K562 (cell line): ENCODE measurements at regions not wholly inside any gene's neighbourhood (a gene's known extent, or its start where the extent isn't known, plus 50 kb on each side); places are given as distances from the start of the nearest gene placed in this dataset.

Experiments
- ATF7 ChIP-seq: fragments of 450-650 bp; IDR thresholded peaks from 2 replicates; pipeline ENCODE4 v1.7.1; 2014; ENCODE audit warnings: mild to moderate bottlenecking, moderate library complexity
- BACH1 ChIP-seq: fragments of 200-800 bp; sonication (Bioruptor generic); IDR thresholded peaks from 2 replicates; pipeline ENCODE4 v1.6.1; 2016; ENCODE audit warnings: missing genetic modification characterization, missing compliant biosample characterization
- C11orf30 ChIP-seq: fragments of 450-650 bp; IDR thresholded peaks from 2 replicates; pipeline ENCODE4 v1.6.1; 2016; ENCODE audit warnings: low read depth, mild to moderate bottlenecking
- CHD1 ChIP-seq: fragments of 200-600 bp; sonication (generic); IDR thresholded peaks from one replicate; pipeline ENCODE4 v1.6.1; 2012; ENCODE audit warnings: mild to moderate bottlenecking, moderate library complexity, low read length, inconsistent platforms
- CREM ChIP-seq: IDR thresholded peaks from 2 replicates; pipeline ENCODE4 v1.6.1; 2014; ENCODE audit warnings: antibody characterized with exemption, low read depth
- DPF2 ChIP-seq: fragments of 450-650 bp; IDR thresholded peaks from 2 replicates; pipeline ENCODE4 v1.6.1; 2016
- FOSL1 ChIP-seq: fragments of 200-800 bp; sonication (Bioruptor generic); conservative IDR thresholded peaks from 2 replicates; pipeline ENCODE4 v1.6.1; 2016; ENCODE audit warnings: missing genetic modification characterization, missing compliant biosample characterization
- FOXJ2 ChIP-seq: fragments of 200-800 bp; sonication (Bioruptor generic); IDR thresholded peaks from 2 replicates; pipeline ENCODE4 v1.6.1; 2016; ENCODE audit warnings: missing genetic modification characterization, missing compliant biosample characterization
- GABPB2 ChIP-seq: fragments of 250-450 bp; sonication (Bioruptor Pico); conservative IDR thresholded peaks from 2 replicates; pipeline ENCODE4 v1.5.1; 2021; ENCODE audit warnings: mild to moderate bottlenecking
- JUN ChIP-seq, 2 experiments: sonication (generic) in 1 of 2; formaldehyde crosslinking in 1 of 2; IDR thresholded peaks; 2 replicates each; pipeline versions ENCODE4 v1.6.1 to v1.8.0; 2012 to 2022; ENCODE audit warnings: borderline replicate concordance in 2 of 2, mild to moderate bottlenecking in 2 of 2, improper control_type of control experiment in 1 of 2, low read depth in 1 of 2, low read length in 1 of 2, missing genetic modification reagents in 1 of 2
- JUND ChIP-seq, 2 experiments: IDR thresholded peaks; 2 replicates in 1 of 2; 3 replicates in 1 of 2; pipeline ENCODE4 v1.6.1; 2011; ENCODE audit warnings: borderline replicate concordance in 2 of 2, low read depth in 2 of 2, low read length in 2 of 2, improper control_type of control experiment in 1 of 2, missing biosample characterization in 1 of 2, missing genetic modification characterization in 1 of 2, missing genetic modification reagents in 1 of 2
- MAFF ChIP-seq: IDR thresholded peaks from 2 replicates; pipeline ENCODE4 v1.6.1; 2012; ENCODE audit warnings: low read length, improper control_type of control experiment
- MAFG ChIP-seq: fragments of 450-650 bp; conservative IDR thresholded peaks from 2 replicates; pipeline ENCODE4 v1.6.1; 2016; ENCODE audit warnings: missing genetic modification characterization, missing compliant biosample characterization
- MAFK ChIP-seq: IDR thresholded peaks from 2 replicates; pipeline ENCODE4 v1.6.1; 2011; ENCODE audit warnings: low read length, improper control_type of control experiment
- MEIS2 ChIP-seq: fragments of 450-650 bp; IDR thresholded peaks from 2 replicates; pipeline ENCODE4 v1.6.1; 2014; ENCODE audit warnings: mild to moderate bottlenecking; ENCODE audit not compliant: partially characterized antibody
- MXI1 ChIP-seq: IDR thresholded peaks from 2 replicates; pipeline ENCODE4 v1.6.1; 2011; ENCODE audit warnings: low read depth, mild to moderate bottlenecking, improper control_type of control experiment, low read length
- NFE2 ChIP-seq: IDR thresholded peaks from 2 replicates; pipeline ENCODE4 v1.6.1; 2014; ENCODE audit warnings: antibody characterized with exemption, low read depth
- NFE2L1 ChIP-seq: fragments of 450-650 bp; IDR thresholded peaks from 2 replicates; pipeline ENCODE4 v1.6.1; 2016; ENCODE audit warnings: missing genetic modification characterization, low read depth, mild to moderate bottlenecking, missing compliant biosample characterization, moderate library complexity, borderline replicate concordance
- RCOR1 ChIP-seq, 2 experiments: IDR thresholded peaks; 2 replicates each; pipeline ENCODE4 v1.6.1; 2012; ENCODE audit warnings: low read depth in 2 of 2, low read length in 2 of 2, borderline replicate concordance in 1 of 2, improper control_type of control experiment in 1 of 2
- SOX6 ChIP-seq: fragments of 450-650 bp; IDR thresholded peaks from 2 replicates; pipeline ENCODE4 v1.6.1; 2014; ENCODE audit warnings: mild to moderate bottlenecking
- ZKSCAN3 ChIP-seq: fragments of 250-450 bp; sonication (Bioruptor Pico); IDR thresholded peaks from 2 replicates; pipeline ENCODE4 v1.4.0; 2020
- ZNF316 ChIP-seq: fragments of 450-650 bp; IDR thresholded peaks from 2 replicates; pipeline ENCODE4 v1.6.1; 2016
- ZNF644 ChIP-seq: fragments of 200-800 bp; sonication (Bioruptor generic); IDR thresholded peaks from 2 replicates; pipeline ENCODE4 v1.6.1; 2016; ENCODE audit warnings: low read depth, missing genetic modification characterization, missing compliant biosample characterization
- ZNF766 ChIP-seq: fragments of 200-800 bp; sonication (Bioruptor generic); conservative IDR thresholded peaks from 2 replicates; pipeline ENCODE4 v1.6.1; 2016; ENCODE audit warnings: missing genetic modification characterization, missing compliant biosample characterization
- TF ChIP-seq, protein P1 (sequence below): fragments of 450-650 bp; IDR thresholded peaks from 2 replicates; pipeline ENCODE4 v1.6.1; 2017; ENCODE audit warnings: antibody characterized with exemption, mild to moderate bottlenecking
- TF ChIP-seq, protein P2 (sequence below): fragments of 450-650 bp; IDR thresholded peaks from 2 replicates; pipeline ENCODE4 v1.6.1; 2016

DNA sequence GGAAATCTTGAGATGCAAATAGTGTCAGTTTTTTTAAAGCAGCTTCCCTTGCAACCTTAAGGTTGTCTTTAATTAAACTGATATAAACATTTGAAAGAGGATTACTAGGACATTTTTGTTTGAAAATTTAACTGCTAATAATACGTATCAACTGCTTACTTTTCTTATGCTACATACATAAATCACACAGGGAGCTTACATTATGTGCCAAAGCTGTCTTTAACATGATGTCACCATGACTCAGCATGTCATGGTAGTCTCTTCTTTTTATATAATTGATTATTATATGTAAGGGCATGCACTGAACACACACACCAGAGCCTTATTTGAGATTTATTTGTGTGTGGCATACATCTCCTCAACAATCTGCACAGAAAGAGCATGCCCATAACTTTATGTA lies 63.0 kb upstream of the PTHLH start (continued):
- peak; percentile 67 for TF ChIP-seq DPF2
- no peak for TF ChIP-seq GABPB2 (CRISPR knock-in tag)
- TF ChIP-seq MEIS2 = peak; percentile 96
- TF ChIP-seq CHD1 = no peak
- 0 out of 2 replicates have a peak, but pooled peaks have one; percentile 32 for TF ChIP-seq ZNF644 (tag)
- TF ChIP-seq BACH1 (tag) = peak; percentile 96
- no peak for TF ChIP-seq MXI1
- TF ChIP-seq, protein P1, sequence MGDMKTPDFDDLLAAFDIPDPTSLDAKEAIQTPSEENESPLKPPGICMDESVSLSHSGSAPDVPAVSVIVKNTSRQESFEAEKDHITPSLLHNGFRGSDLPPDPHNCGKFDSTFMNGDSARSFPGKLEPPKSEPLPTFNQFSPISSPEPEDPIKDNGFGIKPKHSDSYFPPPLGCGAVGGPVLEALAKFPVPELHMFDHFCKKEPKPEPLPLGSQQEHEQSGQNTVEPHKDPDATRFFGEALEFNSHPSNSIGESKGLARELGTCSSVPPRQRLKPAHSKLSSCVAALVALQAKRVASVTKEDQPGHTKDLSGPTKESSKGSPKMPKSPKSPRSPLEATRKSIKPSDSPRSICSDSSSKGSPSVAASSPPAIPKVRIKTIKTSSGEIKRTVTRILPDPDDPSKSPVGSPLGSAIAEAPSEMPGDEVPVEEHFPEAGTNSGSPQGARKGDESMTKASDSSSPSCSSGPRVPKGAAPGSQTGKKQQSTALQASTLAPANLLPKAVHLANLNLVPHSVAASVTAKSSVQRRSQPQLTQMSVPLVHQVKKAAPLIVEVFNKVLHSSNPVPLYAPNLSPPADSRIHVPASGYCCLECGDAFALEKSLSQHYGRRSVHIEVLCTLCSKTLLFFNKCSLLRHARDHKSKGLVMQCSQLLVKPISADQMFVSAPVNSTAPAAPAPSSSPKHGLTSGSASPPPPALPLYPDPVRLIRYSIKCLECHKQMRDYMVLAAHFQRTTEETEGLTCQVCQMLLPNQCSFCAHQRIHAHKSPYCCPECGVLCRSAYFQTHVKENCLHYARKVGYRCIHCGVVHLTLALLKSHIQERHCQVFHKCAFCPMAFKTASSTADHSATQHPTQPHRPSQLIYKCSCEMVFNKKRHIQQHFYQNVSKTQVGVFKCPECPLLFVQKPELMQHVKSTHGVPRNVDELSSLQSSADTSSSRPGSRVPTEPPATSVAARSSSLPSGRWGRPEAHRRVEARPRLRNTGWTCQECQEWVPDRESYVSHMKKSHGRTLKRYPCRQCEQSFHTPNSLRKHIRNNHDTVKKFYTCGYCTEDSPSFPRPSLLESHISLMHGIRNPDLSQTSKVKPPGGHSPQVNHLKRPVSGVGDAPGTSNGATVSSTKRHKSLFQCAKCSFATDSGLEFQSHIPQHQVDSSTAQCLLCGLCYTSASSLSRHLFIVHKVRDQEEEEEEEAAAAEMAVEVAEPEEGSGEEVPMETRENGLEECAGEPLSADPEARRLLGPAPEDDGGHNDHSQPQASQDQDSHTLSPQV = peak; percentile 84
- TF ChIP-seq JUN (IDR thresholded peaks at IDR 0.05; ENCODE audit: borderline replicate concordance, low read depth, low read length) = peak; percentile 59; the same call in 1 of the 2 replicates
- TF ChIP-seq JUN (CRISPR knock-in tag; IDR thresholded peaks at IDR 0.05; ENCODE audit: borderline replicate concordance) = no peak
- TF ChIP-seq MAFK = peak; percentile 92
- peak; percentile 97 for TF ChIP-seq MAFG (tag)
- TF ChIP-seq, protein P2, sequence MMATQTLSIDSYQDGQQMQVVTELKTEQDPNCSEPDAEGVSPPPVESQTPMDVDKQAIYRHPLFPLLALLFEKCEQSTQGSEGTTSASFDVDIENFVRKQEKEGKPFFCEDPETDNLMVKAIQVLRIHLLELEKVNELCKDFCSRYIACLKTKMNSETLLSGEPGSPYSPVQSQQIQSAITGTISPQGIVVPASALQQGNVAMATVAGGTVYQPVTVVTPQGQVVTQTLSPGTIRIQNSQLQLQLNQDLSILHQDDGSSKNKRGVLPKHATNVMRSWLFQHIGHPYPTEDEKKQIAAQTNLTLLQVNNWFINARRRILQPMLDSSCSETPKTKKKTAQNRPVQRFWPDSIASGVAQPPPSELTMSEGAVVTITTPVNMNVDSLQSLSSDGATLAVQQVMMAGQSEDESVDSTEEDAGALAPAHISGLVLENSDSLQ = peak; percentile 90
- TF ChIP-seq C11orf30 = peak; percentile 93
- peak; percentile 92 for TF ChIP-seq MAFF
- TF ChIP-seq RCOR1 (IDR thresholded peaks at IDR 0.05; ENCODE audit: borderline replicate concordance in 1 of 2, low read depth in 2 of 2, low read length in 2 of 2) = no peak
- 0 out of 2 replicates have a peak, but pooled peaks have one; percentile 29 for TF ChIP-seq ZNF766 (CRISPR knock-in tag)
- TF ChIP-seq CREM = peak; percentile 32; the same call in 1 of the 2 replicates
- peak; percentile 87; the same call in 1 of the 2 replicates for TF ChIP-seq JUND (IDR thresholded peaks at IDR 0.05; ENCODE audit: borderline replicate concordance, low read depth, low read length)
- TF ChIP-seq JUND (tag; IDR thresholded peaks at IDR 0.05; ENCODE audit: borderline replicate concordance, low read depth, low read length) = peak; percentile 94
- TF ChIP-seq NFE2 = peak; percentile 97
- TF ChIP-seq FOSL1 (tag) = peak; percentile 73
- no peak for TF ChIP-seq ZKSCAN3 (CRISPR knock-in tag)
- peak; percentile 90 for TF ChIP-seq ATF7
- TF ChIP-seq ZNF316 = peak; percentile 95
- peak; percentile 94 for TF ChIP-seq NFE2L1 (tag)
- peak; percentile 66 for TF ChIP-seq SOX6
- 0 out of 2 replicates have a peak, but pooled peaks have one; percentile 45 for TF ChIP-seq FOXJ2 (tag)
